GM12872 (cell line): ENCODE measurements at regions not wholly inside any gene's neighbourhood (a gene's known extent, or its start where the extent isn't known, plus 50 kb on each side); places are given as distances from the start of the nearest gene placed in this dataset.

Source experiments
- TF ChIP-seq, protein P1 (sequence below): IDR thresholded peaks from 3 replicates; pipeline ENCODE4 v1.5.1; 2011; ENCODE audit warnings: low read depth, mild to moderate bottlenecking, low read length, moderate library complexity; ENCODE audit not compliant: insufficient read depth

DNA sequence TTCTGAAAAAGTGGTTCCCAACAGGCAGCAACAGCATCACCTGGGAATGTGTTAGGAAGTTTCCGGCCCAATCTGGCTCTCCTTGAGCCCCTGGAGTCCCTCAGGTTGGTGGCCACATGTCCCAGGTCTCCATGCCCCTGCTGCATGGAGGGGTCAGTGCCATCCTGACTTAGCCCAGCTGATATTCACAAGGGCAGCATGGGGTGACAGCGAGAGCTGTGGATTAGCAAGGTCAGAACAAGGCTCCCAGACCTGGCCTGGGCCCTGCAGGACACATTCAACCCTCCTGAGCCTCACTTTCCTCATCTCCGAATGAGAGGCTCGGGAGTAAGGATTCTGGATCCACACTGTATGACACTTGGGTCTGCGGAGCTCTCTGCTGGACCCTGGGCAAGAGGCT, 243.8 kb upstream of the TLE3 start:
- TF ChIP-seq, protein P1, sequence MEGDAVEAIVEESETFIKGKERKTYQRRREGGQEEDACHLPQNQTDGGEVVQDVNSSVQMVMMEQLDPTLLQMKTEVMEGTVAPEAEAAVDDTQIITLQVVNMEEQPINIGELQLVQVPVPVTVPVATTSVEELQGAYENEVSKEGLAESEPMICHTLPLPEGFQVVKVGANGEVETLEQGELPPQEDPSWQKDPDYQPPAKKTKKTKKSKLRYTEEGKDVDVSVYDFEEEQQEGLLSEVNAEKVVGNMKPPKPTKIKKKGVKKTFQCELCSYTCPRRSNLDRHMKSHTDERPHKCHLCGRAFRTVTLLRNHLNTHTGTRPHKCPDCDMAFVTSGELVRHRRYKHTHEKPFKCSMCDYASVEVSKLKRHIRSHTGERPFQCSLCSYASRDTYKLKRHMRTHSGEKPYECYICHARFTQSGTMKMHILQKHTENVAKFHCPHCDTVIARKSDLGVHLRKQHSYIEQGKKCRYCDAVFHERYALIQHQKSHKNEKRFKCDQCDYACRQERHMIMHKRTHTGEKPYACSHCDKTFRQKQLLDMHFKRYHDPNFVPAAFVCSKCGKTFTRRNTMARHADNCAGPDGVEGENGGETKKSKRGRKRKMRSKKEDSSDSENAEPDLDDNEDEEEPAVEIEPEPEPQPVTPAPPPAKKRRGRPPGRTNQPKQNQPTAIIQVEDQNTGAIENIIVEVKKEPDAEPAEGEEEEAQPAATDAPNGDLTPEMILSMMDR = no peak

DNA sequence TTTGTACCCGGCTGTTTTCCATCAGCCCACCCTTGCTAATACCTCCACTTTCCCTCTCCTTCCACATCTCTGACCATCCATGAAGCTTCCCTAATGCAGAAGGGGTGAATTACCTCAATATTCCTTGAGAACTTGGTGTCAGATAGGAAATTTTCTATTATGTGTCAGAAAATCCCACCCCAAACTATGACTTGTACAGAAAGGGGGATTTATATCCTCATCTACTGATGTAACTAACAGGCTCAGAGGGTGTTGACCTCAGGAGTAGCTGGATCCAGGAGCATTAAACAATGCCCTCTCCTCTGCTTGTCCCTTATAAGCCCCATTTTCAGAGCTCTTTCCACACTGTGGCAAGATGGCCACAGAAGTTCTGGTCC, 242.8 kb upstream of the TLE3 start:
- TF ChIP-seq, protein P1 = no peak

DNA sequence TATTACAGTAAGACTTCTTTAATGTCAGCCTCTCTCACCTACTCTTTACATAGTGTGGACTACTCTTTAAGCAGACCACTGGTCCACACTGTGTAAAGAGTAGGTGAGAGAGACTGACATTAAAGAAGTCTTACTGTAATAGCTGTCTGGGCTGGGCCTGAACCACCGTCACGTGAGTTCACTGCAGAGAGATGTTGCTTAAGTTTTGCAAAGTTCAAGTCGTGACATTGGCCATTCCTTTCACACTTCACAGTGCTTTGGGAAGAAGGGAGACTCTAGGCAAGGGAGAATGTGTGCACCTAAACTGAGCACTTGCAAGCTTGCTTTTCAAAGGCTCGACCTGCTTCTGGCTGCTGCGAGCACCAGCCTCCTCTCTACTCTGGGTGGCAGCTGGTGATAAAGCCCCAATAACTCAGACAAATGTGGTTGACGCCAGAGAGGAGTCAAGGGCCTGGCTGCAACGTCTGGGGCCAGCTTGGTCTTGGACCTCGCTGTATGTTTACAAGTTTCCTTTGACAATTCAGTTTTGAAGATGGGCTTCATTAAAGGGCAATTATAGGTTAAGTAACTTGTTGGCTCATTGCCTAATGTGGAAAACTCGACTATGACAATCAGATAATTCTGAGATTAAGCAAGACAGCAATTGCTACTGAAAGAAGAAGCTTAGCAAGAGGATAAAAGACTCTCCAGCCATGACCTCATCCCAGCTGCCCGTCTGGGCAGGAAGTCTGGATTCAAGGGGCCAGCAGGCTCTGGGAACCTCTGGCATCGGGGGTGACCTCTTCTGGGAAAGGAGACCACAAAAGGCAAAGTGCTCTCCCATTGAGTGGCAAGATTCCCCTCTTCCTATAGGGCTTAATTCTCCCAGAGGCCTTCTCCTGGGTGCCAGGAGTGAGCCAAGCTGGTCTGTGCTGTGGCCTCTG, 242.1 kb upstream of the TLE3 start:
- TF ChIP-seq, protein P1 = no peak

DNA sequence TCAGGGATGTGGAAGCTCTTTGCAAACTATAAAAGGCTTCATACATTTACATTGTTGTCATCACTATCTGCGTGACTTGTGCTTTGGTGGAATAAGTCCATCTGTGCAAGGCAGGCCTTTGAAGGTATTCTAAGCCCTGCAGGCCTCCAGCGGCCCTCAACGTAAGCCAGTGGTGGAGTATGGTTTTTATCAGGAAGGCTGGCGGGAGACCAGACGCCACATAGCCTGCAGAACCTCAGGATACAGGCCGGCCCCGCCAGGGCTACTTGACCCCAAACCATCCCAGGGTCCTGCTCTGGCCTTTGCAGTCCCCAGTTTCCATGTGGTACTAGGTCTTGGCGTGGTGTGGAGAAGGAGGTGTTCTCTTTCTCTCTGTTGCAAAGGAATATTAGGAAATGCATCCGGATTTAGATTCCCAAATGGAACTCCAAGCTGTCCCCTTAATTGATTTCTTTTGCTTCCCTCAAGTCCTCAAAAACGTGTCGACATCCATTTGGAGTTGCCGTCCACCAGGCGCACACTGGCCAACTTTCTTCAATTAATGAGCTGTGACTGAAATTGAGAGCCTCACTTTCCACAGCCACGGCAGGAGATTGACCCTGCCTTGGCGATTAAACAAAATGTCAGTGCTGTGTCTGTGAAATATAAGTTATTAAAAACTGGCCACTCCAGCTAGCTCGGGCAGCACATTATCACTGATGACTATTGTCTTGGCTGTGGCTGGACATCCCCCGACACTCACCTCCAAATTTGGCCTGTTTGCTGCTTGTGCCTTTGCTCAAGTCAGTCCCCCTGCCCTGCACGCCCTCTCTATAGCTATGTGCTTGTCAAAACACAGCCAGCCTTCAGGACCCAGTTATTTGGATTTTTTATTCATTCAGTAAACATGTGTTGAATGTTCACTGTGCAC, 239.8 kb upstream of the TLE3 start:
- TF ChIP-seq, protein P1 = no peak

DNA sequence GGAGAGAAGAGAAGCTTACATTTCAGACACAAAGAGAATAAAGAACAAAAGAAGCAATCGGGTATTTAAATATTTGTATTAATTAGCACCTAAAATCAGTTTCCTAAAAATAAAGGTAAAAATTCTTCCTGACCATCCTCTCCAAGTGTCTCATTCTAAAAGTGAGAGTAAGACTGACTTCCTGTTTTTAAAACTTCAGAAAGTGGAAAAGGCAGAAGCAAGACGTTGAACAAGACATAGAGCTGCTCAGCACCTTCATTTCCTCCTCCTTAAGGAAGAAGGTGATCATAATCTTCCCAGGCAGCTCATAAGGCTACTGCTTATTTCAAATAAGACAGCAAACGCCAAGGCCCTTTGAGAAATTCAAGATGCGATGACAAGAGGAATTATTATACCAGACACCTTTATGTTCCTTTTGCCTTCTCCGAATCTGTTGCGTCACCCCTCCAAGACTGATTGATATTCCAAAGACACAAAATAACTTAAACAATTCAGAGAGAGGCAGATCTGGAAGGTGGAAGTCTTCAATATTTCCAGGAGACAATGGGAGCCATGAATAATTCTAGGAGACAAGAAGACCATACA, 238.8 kb upstream of the TLE3 start:
- TF ChIP-seq, protein P1 = no peak

DNA sequence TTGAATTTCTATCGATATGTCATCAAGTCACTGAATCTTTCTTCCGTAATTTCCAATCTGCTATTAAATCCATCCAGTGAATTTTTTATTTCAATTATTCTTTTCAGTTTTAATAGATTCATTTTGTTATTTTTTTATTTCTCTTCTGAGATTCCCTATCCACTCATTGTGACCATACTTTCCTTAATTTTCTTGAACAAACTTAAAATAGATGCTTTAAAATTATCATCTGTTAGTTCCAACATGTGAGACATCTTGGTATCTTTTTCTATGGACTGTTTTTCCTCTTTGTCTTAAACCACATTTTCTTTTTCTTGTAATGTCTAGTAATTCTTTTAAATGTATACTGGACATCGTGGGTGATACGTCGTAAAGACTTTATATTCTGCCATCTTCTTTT, 236.6 kb upstream of the TLE3 start:
- TF ChIP-seq, protein P1 = no peak

DNA sequence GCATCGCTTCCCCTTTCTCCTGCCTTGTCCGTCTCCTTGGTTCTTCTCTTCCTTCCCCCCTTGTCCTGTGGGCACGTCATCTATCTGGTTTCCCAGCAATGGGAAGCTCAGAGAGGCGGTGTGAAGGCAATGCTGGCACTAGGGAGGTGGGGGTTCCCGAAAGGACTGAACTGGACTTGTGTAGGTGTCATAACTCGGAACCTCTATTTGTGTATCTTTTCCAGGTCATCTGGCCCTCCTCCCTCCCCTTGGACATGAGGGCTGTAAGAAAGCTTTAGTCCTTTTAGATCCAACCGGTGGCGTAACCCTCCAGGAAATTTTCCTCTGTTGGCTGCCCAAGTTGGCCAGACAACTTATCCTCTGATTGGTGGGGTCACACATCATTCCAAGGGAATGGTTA, 231.5 kb upstream of the TLE3 start:
- TF ChIP-seq, protein P1 = no peak
